Panc1 (cell line): ENCODE measurements at regions not wholly inside any gene's neighbourhood (a gene's known extent, or its start where the extent isn't known, plus 50 kb on each side); places are given as distances from the start of the nearest gene placed in this dataset.

Experiments used
- ATAC-seq: fragments of 200-7000 bp; cut with Tn5 transposase; 2 replicates; pipeline ENCODE4 v1.9.1; 2020; ENCODE audit warnings: mild to moderate bottlenecking, moderate library complexity
- BruUV-seq: library from RNA; stranded (reverse); fragments of 400-500 nt; replicated peaks from 2 replicates; lab custom pipeline; 2021; lab: Mats Ljungman, UMichigan
- CTCF ChIA-PET: fragments of 300-600 bp; sonication (Branson Sonifier 250); formaldehyde crosslinking; loops from one replicate; lab custom pipeline; 2022; ENCODE audit warnings: antibody characterized with exemption; lab: Charles Lee
- POLR2A ChIA-PET: fragments of 300-600 bp; sonication (Branson Sonifier 250); formaldehyde crosslinking; loops from one replicate; lab custom pipeline; 2022; ENCODE audit warnings: antibody characterized with exemption; lab: Charles Lee
- DNase-seq: peaks from one replicate; pipeline ENCODE4 v3.0.0-alpha.2; 2010; ENCODE audit warnings: low read depth, low spot score
- H3K27ac ChIP-seq: 2 replicates; pipeline ENCODE4 v1.5.1; 2011; ENCODE audit warnings: mild to moderate bottlenecking, low read length, inconsistent platforms
- H3K27me3 ChIP-seq: fragments of 200-500 bp; sonication (Bioruptor generic); 2 replicates; pipeline ENCODE4 v1.6.0; 2014; ENCODE audit warnings: low read length, inconsistent platforms; ENCODE audit not compliant: control insufficient read depth, insufficient read depth
- H3K36me3 ChIP-seq: fragments of 200-500 bp; sonication (Bioruptor generic); 2 replicates; pipeline ENCODE4 v1.5.1; 2014; ENCODE audit warnings: inconsistent platforms, mild to moderate bottlenecking, low read length, moderate library complexity; ENCODE audit not compliant: control insufficient read depth, insufficient read depth
- H3K4me1 ChIP-seq: 2 replicates; pipeline ENCODE4 v1.5.1; 2011; ENCODE audit warnings: inconsistent platforms, mild to moderate bottlenecking, low read length, moderate library complexity; ENCODE audit not compliant: control insufficient read depth, insufficient read depth
- H3K4me3 ChIP-seq, 2 experiments: 2 replicates each; pipeline ENCODE4 v1.5.1; 2011 to 2012; ENCODE audit warnings: low read depth in 2 of 2, low read length in 2 of 2, mild to moderate bottlenecking in 2 of 2, inconsistent platforms in 1 of 2, moderate library complexity in 1 of 2
- H3K9me3 ChIP-seq: fragments of 200-500 bp; sonication (Bioruptor generic); 2 replicates; pipeline ENCODE4 v1.5.1; 2014; ENCODE audit warnings: low read depth, mild to moderate bottlenecking, inconsistent platforms, low read length, moderate library complexity; ENCODE audit not compliant: control insufficient read depth, insufficient read depth
- POLR2AphosphoS5 ChIP-seq: IDR thresholded peaks from 2 replicates; pipeline ENCODE4 v1.6.1; 2012; ENCODE audit warnings: mild to moderate bottlenecking, low read depth, low read length, moderate library complexity
- SIN3A ChIP-seq: IDR thresholded peaks from 2 replicates; pipeline ENCODE4 v1.6.1; 2012; ENCODE audit warnings: low read depth, mild to moderate bottlenecking, low read length, moderate library complexity, borderline replicate concordance; ENCODE audit not compliant: insufficient read depth
- TCF7L2 ChIP-seq: IDR thresholded peaks from 2 replicates; pipeline ENCODE4 v1.6.1; 2011; ENCODE audit warnings: mild to moderate bottlenecking, low read depth, low read length, inconsistent platforms
- in situ Hi-C: cut with HindIII; loops from 2 replicates; pipeline ENCODE4 v1.10.0; 2016; ENCODE audit warnings: low sequenced_read_pairs, low pct_unique_long_range_greater_than_20kb
- intact Hi-C: fragments of 100-400 bp; cut with micrococcal nuclease; formaldehyde crosslinking; loops from one replicate; pipeline ENCODE4 v1.10.0; 2022; ENCODE audit not compliant: unreplicated experiment
- TF ChIP-seq, protein P1 (sequence below): fragments of 450-650 bp; IDR thresholded peaks from 2 replicates; pipeline ENCODE4 v1.5.1; 2017; ENCODE audit warnings: mild to moderate bottlenecking
- TF ChIP-seq, protein P2 (sequence below), 2 experiments: IDR thresholded peaks; 2 replicates each; pipeline ENCODE4 v1.6.1; 2011 to 2012; ENCODE audit warnings: low read depth in 2 of 2, control low read depth in 1 of 2, low read length in 1 of 2, mild to moderate bottlenecking in 1 of 2, moderate library complexity in 1 of 2; ENCODE audit not compliant: insufficient read depth in 1 of 2

DNA sequence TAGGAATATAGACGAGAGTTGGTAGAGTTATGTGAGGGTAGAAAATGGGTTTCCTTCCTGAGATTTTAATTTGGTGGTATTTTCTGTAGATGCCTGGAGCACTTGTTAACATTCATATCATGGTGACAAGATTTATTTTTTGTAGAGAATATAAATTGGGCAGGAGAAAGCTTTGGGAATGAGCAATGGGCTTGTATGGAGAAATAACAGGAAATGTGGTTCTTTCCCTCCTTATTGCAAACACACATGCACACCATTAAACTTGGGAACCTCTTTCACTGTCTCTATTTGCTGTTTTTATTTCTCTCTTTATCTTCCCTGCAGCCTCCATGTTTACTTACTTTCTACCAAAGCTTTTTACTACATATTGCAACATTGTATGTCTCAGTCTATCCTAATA lies 1653.6 kb downstream of the OLFM4 start:
- no peaks in the 10 kb centered on the region for H3K27me3 ChIP-seq
- no peak for DNase-seq
- ATAC-seq, result no peak
- ChIA-PET POLR2A (interaction anchor here (0.6 kb wide), 1 partner anchor 184 kb away, joined by 3 read pairs; no protein-coding TSS in a partner anchor), CTCF (no interaction called here)
- intact Hi-C loops (no loop called here), in situ Hi-C loops (no loop called here)
- no TSS peak for BruUV-seq
- H3K36me3 ChIP-seq, result no peaks in the 10 kb centered on the region
- no peak overlapping the region for H3K27ac ChIP-seq
- H3K4me3 ChIP-seq, result no peak overlapping the region
- H3K4me1 ChIP-seq, result no peaks in the 10 kb centered on the region
- TF ChIP-seq SIN3A (no peak), POLR2AphosphoS5 (no peak), TCF7L2 (no peak)
- TF ChIP-seq, protein P1, sequence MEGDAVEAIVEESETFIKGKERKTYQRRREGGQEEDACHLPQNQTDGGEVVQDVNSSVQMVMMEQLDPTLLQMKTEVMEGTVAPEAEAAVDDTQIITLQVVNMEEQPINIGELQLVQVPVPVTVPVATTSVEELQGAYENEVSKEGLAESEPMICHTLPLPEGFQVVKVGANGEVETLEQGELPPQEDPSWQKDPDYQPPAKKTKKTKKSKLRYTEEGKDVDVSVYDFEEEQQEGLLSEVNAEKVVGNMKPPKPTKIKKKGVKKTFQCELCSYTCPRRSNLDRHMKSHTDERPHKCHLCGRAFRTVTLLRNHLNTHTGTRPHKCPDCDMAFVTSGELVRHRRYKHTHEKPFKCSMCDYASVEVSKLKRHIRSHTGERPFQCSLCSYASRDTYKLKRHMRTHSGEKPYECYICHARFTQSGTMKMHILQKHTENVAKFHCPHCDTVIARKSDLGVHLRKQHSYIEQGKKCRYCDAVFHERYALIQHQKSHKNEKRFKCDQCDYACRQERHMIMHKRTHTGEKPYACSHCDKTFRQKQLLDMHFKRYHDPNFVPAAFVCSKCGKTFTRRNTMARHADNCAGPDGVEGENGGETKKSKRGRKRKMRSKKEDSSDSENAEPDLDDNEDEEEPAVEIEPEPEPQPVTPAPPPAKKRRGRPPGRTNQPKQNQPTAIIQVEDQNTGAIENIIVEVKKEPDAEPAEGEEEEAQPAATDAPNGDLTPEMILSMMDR, result no peak
- TF ChIP-seq, protein P2, sequence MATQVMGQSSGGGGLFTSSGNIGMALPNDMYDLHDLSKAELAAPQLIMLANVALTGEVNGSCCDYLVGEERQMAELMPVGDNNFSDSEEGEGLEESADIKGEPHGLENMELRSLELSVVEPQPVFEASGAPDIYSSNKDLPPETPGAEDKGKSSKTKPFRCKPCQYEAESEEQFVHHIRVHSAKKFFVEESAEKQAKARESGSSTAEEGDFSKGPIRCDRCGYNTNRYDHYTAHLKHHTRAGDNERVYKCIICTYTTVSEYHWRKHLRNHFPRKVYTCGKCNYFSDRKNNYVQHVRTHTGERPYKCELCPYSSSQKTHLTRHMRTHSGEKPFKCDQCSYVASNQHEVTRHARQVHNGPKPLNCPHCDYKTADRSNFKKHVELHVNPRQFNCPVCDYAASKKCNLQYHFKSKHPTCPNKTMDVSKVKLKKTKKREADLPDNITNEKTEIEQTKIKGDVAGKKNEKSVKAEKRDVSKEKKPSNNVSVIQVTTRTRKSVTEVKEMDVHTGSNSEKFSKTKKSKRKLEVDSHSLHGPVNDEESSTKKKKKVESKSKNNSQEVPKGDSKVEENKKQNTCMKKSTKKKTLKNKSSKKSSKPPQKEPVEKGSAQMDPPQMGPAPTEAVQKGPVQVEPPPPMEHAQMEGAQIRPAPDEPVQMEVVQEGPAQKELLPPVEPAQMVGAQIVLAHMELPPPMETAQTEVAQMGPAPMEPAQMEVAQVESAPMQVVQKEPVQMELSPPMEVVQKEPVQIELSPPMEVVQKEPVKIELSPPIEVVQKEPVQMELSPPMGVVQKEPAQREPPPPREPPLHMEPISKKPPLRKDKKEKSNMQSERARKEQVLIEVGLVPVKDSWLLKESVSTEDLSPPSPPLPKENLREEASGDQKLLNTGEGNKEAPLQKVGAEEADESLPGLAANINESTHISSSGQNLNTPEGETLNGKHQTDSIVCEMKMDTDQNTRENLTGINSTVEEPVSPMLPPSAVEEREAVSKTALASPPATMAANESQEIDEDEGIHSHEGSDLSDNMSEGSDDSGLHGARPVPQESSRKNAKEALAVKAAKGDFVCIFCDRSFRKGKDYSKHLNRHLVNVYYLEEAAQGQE (IDR thresholded peaks at IDR 0.05; ENCODE audit: insufficient read depth in 1 of 2, low read depth in 2 of 2, low read length in 1 of 2), result no peak
- no peaks in the 10 kb centered on the region for H3K9me3 ChIP-seq

DNA sequence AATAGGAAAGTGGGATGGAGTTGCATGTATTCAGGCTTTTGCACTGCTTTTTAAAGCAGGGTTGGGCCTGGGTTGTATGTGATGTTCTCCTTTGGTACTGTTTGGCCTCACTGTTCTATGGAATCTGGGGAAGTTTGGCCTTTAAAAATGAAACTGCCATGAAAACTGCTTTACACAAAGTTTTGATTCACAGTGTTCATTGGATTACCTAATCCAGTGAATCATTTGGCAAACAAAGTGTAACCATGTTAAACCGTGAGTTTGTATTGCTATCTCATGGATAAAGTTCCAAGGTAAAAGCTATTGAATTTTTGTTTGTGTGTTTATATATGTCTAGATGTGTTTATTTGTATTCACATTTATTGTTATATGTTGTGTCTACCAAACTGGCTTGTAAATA lies 1658.6 kb downstream of the OLFM4 start:
- Histone ChIP-seq H3K4me1 (no peaks in the 10 kb centered on the region), H3K27me3 (no peaks in the 10 kb centered on the region), H3K9me3 (no peaks in the 10 kb centered on the region), H3K4me3 (no peak overlapping the region), H3K36me3 (no peaks in the 10 kb centered on the region), H3K27ac (no peak overlapping the region)
- CTCF ChIA-PET, result no interaction called here
- DNase-seq (no peak), ATAC-seq (no peak)
- intact Hi-C loops, result no loop called here
- BruUV-seq, result no TSS peak
- TF ChIP-seq, protein P2 (IDR thresholded peaks at IDR 0.05; ENCODE audit: insufficient read depth in 1 of 2, low read depth in 2 of 2, low read length in 1 of 2), result no peak
- TF ChIP-seq, protein P1, result no peak
- TF ChIP-seq SIN3A, result no peak
- TF ChIP-seq POLR2AphosphoS5, result no peak
- TF ChIP-seq TCF7L2, result no peak
- POLR2A ChIA-PET, result no interaction called here
- in situ Hi-C loops, result no loop called here
